Duodenal mucosa (tissue), 2 donors: ENCODE measurements at regions not wholly inside any gene's neighbourhood (a gene's known extent, or its start where the extent isn't known, plus 50 kb on each side); places are given as distances from the start of the nearest gene placed in this dataset.

ENCODE experiments used
- H3K27ac ChIP-seq: one replicate; pipeline ENCODE4 v1.7.0; 2013; ENCODE audit warnings: low read depth, low read length
- H3K27me3 ChIP-seq, 2 donors: one replicate each; pipeline ENCODE4 v1.7.0; 2013; ENCODE audit warnings: low read length in 2 of 2, control low read depth in 1 of 2; ENCODE audit not compliant: insufficient read depth in 2 of 2, control insufficient read depth in 1 of 2
- H3K36me3 ChIP-seq, 2 donors: one replicate each; pipeline ENCODE4 v1.7.0; 2013; ENCODE audit warnings: low read length in 2 of 2, control low read depth in 1 of 2; ENCODE audit not compliant: insufficient read depth in 2 of 2, control insufficient read depth in 1 of 2
- H3K4me1 ChIP-seq, 2 donors: one replicate each; pipeline ENCODE4 v1.7.0; 2013; ENCODE audit warnings: low read length in 2 of 2, control low read depth in 1 of 2; ENCODE audit not compliant: insufficient read depth in 2 of 2, control insufficient read depth in 1 of 2
- H3K4me3 ChIP-seq, 2 donors: one replicate each; pipeline ENCODE4 v1.7.0; 2013; ENCODE audit warnings: low read length in 2 of 2, low read depth in 1 of 2
- H3K9ac ChIP-seq, 2 donors: one replicate each; pipeline ENCODE4 v1.7.0; 2013; ENCODE audit warnings: low read length in 2 of 2, low read depth in 1 of 2
- H3K9me3 ChIP-seq, 2 donors: one replicate each; pipeline ENCODE4 v1.7.0; 2013; ENCODE audit warnings: low read length in 2 of 2, control low read depth in 1 of 2; ENCODE audit not compliant: control insufficient read depth in 1 of 2

- H3K4me3 ChIP-seq, result no peak overlapping the region
- H3K9me3 ChIP-seq, result no peaks in the 10 kb centered on the region
- no peak overlapping the region for H3K9ac ChIP-seq
- H3K4me1 ChIP-seq, result no peaks in the 10 kb centered on the region
- no peaks in the 10 kb centered on the region for H3K27me3 ChIP-seq
- no peak overlapping the region for H3K27ac ChIP-seq
- H3K36me3 ChIP-seq, result no peaks in the 10 kb centered on the region
Observed at GRCh38 chr2:167484875-167485274, 596.6 kb downstream of the XIRP2 start.

- no peak overlapping the region for H3K4me3 ChIP-seq
Observed at GRCh38 chr2:167480986-167481309, 592.7 kb downstream of the XIRP2 start.

DNA sequence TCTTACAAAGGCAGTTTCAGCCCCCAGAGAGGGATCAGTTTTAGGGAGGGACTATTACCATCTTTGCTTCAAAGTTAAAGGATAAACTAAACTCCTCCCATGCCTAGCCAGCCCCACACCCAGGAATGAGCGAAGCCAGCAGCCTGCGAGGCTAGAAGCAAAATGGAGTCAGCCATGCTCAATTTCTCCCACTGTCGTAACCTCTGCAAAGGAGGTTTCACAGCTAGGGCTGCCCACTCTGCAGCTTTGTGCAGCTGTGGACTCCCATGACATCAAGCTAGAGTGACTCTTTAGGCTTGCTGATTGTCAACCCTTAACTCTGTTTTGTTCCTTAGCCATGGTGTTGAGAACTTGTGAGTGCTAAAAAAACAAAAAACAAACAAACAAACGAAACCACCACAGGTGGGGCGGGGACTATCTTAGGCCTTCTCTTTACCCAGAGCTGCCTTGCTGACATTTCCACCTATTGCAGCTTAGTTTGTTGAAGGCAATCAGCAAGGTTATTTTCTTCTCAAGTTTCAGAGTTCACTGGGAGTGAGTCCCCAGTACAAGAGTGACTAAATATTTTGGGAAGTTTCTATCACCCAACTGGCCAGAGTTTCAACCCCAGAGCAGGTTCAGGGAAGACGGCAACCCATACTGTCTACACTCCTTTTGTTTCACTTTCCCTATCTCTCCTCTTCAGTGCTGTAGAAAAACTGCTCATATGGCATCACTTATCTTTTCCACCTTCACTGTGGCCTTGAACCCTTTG lies 592.1 kb downstream of the XIRP2 start:
- H3K27ac ChIP-seq, result no peak overlapping the region
- no peaks in the 10 kb centered on the region for H3K36me3 ChIP-seq
- no peaks in the 10 kb centered on the region for H3K9me3 ChIP-seq
- H3K4me1 ChIP-seq, result no peaks in the 10 kb centered on the region
- H3K27me3 ChIP-seq, result no peaks in the 10 kb centered on the region
- H3K9ac ChIP-seq, result no peak overlapping the region
- H3K4me3 ChIP-seq, result no peak overlapping the region

More at GRCh38 chr2:167480986-167481309, 592.7 kb downstream of the XIRP2 start:
- no peak overlapping the region for H3K27ac ChIP-seq
- H3K36me3 ChIP-seq, result no peaks in the 10 kb centered on the region
- H3K9ac ChIP-seq, result no peak overlapping the region
- no peaks in the 10 kb centered on the region for H3K27me3 ChIP-seq
- no peaks in the 10 kb centered on the region for H3K4me1 ChIP-seq
- no peaks in the 10 kb centered on the region for H3K9me3 ChIP-seq

- Histone ChIP-seq H3K9ac (no peak overlapping the region), H3K27me3 (no peaks in the 10 kb centered on the region), H3K4me3 (no peak overlapping the region), H3K27ac (no peak overlapping the region), H3K4me1 (no peaks in the 10 kb centered on the region), H3K36me3 (no peaks in the 10 kb centered on the region), H3K9me3 (no peaks in the 10 kb centered on the region)
Observed at GRCh38 chr2:167478196-167478595, 589.9 kb downstream of the XIRP2 start.

- H3K9ac ChIP-seq, result no peak overlapping the region
- no peaks in the 10 kb centered on the region for H3K9me3 ChIP-seq
- H3K27me3 ChIP-seq, result no peaks in the 10 kb centered on the region
- H3K4me3 ChIP-seq, result no peak overlapping the region
- H3K27ac ChIP-seq, result no peak overlapping the region
- H3K4me1 ChIP-seq, result no peaks in the 10 kb centered on the region
- H3K36me3 ChIP-seq, result no peaks in the 10 kb centered on the region
Observed at GRCh38 chr2:167475791-167476190, 587.5 kb downstream of the XIRP2 start.

GRCh38 chr2:167471734-167472133 lies 583.5 kb downstream of the XIRP2 start:
- H3K4me3 ChIP-seq, result no peak overlapping the region
- H3K36me3 ChIP-seq, result no peaks in the 10 kb centered on the region
- no peaks in the 10 kb centered on the region for H3K9me3 ChIP-seq
- H3K4me1 ChIP-seq, result no peaks in the 10 kb centered on the region
- no peak overlapping the region for H3K9ac ChIP-seq
- no peaks in the 10 kb centered on the region for H3K27me3 ChIP-seq
- H3K27ac ChIP-seq, result no peak overlapping the region

DNA sequence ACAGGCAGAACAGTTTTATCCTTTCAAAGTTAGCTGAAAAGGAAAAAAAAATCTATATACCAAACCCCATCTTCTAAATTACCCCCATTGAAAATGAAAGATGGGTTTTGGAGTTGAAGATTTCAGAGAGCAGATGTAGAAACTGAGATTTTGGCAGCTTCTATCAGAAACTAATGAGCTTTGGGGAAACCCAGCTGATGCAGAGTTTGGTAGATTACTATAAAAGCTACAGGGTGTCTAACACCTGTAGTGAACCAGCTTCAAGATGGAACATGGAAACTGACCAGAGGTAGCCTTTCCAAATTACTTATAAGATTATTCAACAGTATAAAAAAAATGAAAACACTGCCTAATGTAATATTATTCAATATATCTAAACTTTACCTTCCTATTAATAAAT lies 583.1 kb downstream of the XIRP2 start:
- Histone ChIP-seq H3K9me3 (no peaks in the 10 kb centered on the region), H3K4me1 (no peaks in the 10 kb centered on the region), H3K9ac (no peak overlapping the region), H3K36me3 (no peaks in the 10 kb centered on the region), H3K27ac (no peak overlapping the region), H3K4me3 (no peak overlapping the region), H3K27me3 (no peaks in the 10 kb centered on the region)

DNA sequence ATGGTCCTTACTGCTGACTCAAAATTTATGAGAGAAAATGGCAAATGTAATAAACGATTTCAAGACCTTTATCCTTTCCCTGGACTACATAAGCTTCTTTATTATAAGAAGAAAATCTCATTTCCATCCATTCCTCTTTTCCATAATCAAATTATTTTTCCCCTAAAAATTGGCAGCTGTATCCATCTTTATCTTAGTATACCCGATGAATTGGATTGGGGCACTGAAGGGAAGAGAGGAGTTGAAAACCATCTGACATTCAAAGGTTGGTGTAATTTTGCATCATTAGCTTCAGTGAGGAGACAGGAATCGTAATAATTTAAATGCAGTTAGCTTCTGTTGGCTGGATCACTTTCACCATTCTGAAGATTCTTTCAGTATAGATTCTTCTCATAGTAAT lies 574.1 kb downstream of the XIRP2 start:
- Histone ChIP-seq H3K27me3 (no peaks in the 10 kb centered on the region), H3K9ac (no peak overlapping the region), H3K9me3 (peaks cover 0 to 3% of the 10 kb centered on the region in 2 donors), H3K4me3 (no peak overlapping the region), H3K27ac (no peak overlapping the region), H3K4me1 (no peaks in the 10 kb centered on the region), H3K36me3 (no peaks in the 10 kb centered on the region)

DNA sequence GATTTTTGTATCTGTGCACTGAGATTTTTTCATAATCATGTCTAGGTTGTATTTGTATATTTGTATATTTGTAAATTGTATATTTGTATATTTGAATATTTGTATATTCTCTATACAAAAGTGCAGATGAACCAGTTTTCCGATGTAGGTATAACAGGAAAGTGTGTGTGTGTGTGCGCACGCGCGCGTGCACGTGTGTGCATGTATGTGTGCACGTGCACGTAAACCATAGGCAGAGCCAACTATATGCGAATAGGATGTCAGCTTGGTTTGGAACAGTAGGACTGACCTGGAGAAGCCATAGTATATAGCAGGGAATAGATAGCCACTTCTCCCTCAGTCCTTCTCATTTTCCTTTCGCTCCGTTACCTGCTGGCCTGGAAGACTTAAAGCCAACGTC lies 565.8 kb downstream of the XIRP2 start:
- Histone ChIP-seq H3K4me1 (no peaks in the 10 kb centered on the region), H3K27me3 (no peaks in the 10 kb centered on the region), H3K9me3 (peaks cover 3 to 8% of the 10 kb centered on the region in 2 donors), H3K36me3 (no peaks in the 10 kb centered on the region), H3K27ac (no peak overlapping the region), H3K4me3 (no peak overlapping the region), H3K9ac (no peak overlapping the region)

DNA sequence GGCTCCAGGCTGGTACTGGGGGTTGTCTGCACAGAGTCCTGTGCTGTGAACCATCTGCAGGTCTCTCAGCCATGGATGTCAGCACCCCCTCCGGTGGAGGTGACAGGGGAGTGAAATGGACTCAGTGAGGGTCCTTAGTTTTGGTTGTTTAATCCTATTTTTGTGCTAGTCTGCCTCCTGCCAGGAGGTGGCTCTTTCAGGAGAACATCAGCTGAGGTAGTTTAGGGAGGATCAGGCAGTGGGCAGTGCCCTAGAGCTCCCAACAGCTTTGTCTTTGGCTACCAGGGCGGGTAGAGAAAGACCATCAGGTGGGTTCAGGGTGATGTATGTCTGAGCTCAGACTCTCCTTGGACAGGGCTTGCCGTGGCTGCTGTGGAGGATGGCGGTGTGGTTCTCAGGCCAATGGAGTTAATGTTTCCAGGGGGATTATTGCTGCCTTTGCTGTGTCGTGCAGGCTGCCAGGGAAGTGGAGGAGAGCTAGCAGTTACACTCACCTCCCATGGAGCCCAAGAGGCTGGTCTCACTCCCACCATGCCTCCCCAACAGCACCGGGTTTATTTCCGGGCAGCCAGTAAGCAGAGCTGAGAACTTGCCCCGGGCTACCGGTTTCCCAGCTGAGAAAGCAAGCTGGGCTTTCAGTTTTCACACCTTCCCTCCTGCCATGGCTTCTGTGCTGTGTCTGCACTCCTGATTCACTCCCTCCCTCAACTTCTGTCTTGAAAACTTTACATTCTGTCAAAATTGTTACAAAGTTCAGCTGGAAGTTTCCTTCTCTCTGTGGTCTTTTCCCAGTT lies 563.4 kb downstream of the XIRP2 start:
- no peak overlapping the region for H3K27ac ChIP-seq
- H3K9me3 ChIP-seq, result peaks cover 4 to 8% of the 10 kb centered on the region in 2 donors
- H3K4me3 ChIP-seq, result no peak overlapping the region
- H3K4me1 ChIP-seq, result no peaks in the 10 kb centered on the region
- H3K27me3 ChIP-seq, result no peaks in the 10 kb centered on the region
- no peak overlapping the region for H3K9ac ChIP-seq
- no peaks in the 10 kb centered on the region for H3K36me3 ChIP-seq
